Renal cortex interstitium (tissue), 11 donors: ENCODE measurements at regions not wholly inside any gene's neighbourhood (a gene's known extent, or its start where the extent isn't known, plus 50 kb on each side); places are given as distances from the start of the nearest gene placed in this dataset.

Experiments used
- DNase-seq, 11 donors: peaks; one replicate each; pipeline ENCODE4 v3.0.0-alpha.2; 2013; ENCODE audit warnings: low read depth in 9 of 11, low spot score in 4 of 11; ENCODE audit errors: extremely low read depth in 1 of 11

- DNase-seq: no peak
Measured at GRCh38 chr12:113697104-113697503, 225.4 kb upstream of the LHX5 start.

GRCh38 chr12:113693693-113694092 is 222.0 kb upstream of the LHX5 start:
- DNase-seq: no peak

GRCh38 chr12:113689047-113689610 is 217.5 kb upstream of the LHX5 start:
- no peak for DNase-seq

GRCh38 chr12:113688313-113688712 is 216.6 kb upstream of the LHX5 start:
- DNase-seq: no peak

GRCh38 chr12:113684908-113685782 is 213.5 kb upstream of the LHX5 start:
- no peak for DNase-seq

- DNase-seq: no peak
Measured at GRCh38 chr12:113684053-113684907, 212.6 kb upstream of the LHX5 start.

GRCh38 chr12:113683574-113683973 is 211.9 kb upstream of the LHX5 start:
- no peak for DNase-seq

GRCh38 chr12:113680868-113681267 is 209.2 kb upstream of the LHX5 start:
- DNase-seq: no peak

- DNase-seq: no peak
Measured at GRCh38 chr12:113678223-113679119, 206.8 kb upstream of the LHX5 start.

GRCh38 chr12:113676547-113676946 is 204.9 kb upstream of the LHX5 start:
- no peak for DNase-seq

- DNase-seq: no peak
Measured at GRCh38 chr12:113676117-113676516, 204.4 kb upstream of the LHX5 start.

- no peak for DNase-seq
Measured at GRCh38 chr12:113674996-113675395, 203.3 kb upstream of the LHX5 start.

GRCh38 chr12:113674302-113674701 is 202.6 kb upstream of the LHX5 start:
- DNase-seq: no peak

GRCh38 chr12:113673458-113674238 is 202.0 kb upstream of the LHX5 start:
- DNase-seq: no peak

GRCh38 chr12:113670742-113671141 is 199.1 kb upstream of the LHX5 start:
- DNase-seq: no peak

GRCh38 chr12:113667676-113668356 is 196.1 kb upstream of the LHX5 start:
- no peak for DNase-seq

- DNase-seq: no peak
Measured at GRCh38 chr12:113667095-113667494, 195.4 kb upstream of the LHX5 start.

- no peak for DNase-seq
Measured at GRCh38 chr12:113666223-113666622, 194.6 kb upstream of the LHX5 start.
